GM21367 (cell line): ENCODE measurements at regions not wholly inside any gene's neighbourhood (a gene's known extent, or its start where the extent isn't known, plus 50 kb on each side); places are given as distances from the start of the nearest gene placed in this dataset.
"Not testable (repeated sequence)": the region's sequence is repeated elsewhere in the genome, so short reads cannot be mapped to it uniquely, and the experiment has no call there.

Source experiments
- ATAC-seq: cut with Tn5 transposase; IDR thresholded peaks from one replicate; pipeline ENCODE4 v1.9.1; 2021; ENCODE audit not compliant: unreplicated experiment

GRCh38 chr5:71903808-71904207 is 184.7 kb downstream of the CARTPT start:
- ATAC-seq, result no peak

GRCh38 chr5:71904852-71905251 is 185.8 kb downstream of the CARTPT start:
- no peak for ATAC-seq

- ATAC-seq, result no peak
Measured at GRCh38 chr5:71905834-71906711, 187.0 kb downstream of the CARTPT start.

DNA sequence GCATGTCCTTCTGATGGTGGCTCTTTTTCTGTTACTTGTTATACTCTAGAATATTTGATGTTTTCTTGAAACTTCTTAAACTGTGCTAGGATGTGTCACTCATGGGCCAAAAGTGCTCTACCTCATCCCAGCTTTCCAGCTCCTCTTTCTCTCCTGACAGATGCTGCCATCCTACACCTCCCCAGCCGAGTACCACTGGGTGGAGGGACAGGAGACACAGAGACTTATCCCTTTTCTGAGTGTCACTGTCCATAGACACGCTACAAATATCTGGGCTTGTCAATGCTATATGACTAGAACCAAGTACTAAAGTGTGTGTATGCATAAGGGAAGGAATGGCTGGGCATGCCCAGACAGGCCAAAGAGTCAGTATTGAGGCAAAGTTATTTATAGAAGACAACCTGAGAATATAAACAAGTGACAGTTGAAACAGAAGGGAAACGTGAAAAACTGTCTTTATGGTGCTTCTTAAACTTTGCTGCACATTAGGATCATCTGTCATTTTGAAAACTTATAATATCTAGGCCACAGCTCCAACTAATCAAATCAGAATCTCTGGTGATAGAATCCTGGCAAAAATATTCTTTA is 188.0 kb downstream of the CARTPT start:
- peak; percentile 57 for ATAC-seq

DNA sequence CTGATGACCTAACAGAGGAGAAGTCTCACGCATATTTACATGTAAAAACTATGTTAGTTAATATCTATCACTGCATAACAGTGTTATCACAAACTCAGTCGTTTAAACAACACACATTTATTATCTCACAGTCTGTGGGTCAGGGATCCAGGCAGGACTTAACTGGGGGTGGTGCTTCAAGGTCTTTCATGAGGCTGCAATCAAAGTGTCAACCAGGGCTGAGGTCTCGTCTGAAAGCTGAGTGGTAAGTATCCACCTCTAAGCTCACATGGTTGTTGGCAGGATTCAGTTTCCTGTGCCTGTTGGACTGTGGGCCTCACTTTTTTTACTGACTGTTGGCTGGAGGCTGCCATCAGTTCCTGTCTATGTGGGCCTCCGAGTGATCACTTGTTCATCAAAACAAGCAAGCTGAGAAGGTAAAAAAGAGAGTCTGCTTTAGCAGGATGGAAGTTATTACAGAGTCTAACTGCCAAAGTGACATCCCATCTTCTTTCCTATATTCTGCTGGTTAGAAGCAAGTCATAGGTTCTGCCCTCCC is 188.6 kb downstream of the CARTPT start:
- peak; percentile 14 for ATAC-seq

GRCh38 chr5:71910741-71911140 is 191.7 kb downstream of the CARTPT start:
- no peak for ATAC-seq

DNA sequence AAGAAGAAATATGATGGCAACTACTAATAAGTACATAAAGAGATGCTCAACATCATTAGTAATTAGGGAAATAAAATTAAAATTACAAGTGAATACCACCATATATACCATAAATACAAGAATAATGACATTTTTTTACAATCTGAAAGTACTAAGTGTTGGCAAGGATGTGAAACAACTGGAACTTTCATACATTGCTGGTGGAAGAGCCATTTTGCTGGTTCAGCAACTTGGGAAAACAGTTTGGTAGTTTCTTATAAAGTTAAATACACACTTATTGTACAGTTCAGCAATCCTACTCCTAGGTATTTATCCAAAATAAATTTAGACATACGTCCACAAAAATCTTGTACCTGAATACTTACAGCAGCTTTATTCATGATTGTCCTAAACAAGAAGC is 192.9 kb downstream of the CARTPT start:
- no peak for ATAC-seq

GRCh38 chr5:71914281-71914680 is 193.0 kb upstream of the MAP1B start:
- ATAC-seq, result no peak

DNA sequence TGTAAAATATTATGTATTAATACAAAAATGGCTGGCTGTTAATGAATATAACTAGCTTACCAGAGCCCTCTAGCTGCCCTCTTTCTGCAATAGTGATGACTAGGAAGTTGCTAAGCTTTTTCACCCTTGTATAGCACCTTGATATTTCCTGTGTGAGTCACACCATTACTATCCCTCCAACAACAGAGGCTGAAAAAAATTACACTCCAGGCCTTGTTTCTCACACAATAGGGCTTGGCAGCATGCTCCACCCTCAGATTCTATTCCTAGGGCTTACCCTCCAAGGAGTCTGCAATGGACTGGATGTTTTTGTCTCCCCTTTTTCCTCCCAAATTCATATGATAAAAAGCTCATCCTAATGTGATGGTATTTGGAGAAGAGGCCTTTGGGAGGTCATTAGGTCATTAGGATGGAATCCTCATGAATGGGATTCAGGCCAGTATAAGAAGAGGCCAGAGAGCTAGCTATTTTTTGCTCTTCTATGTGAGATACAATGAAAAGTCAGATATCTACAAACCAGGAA is 184.6 kb upstream of the MAP1B start:
- no peak for ATAC-seq

DNA sequence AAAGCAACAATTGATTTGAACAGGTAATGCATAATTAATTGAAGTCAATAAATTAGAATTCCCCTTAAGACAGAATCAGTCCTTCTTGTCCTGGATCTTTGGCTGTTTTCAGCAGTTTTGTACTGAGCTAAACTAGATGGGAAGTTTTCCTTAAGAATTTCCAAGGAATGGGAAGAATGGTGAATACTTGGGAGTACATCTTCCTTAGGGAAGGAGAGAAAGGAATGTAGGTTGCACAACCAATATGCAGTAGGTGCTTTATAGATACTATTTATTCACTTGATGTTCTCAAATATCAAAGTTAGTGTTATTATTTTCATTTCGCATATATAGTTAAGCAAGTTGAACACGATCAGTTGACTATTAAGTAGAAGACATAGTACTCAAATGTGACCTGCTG is 183.5 kb upstream of the MAP1B start:
- ATAC-seq, result no peak

DNA sequence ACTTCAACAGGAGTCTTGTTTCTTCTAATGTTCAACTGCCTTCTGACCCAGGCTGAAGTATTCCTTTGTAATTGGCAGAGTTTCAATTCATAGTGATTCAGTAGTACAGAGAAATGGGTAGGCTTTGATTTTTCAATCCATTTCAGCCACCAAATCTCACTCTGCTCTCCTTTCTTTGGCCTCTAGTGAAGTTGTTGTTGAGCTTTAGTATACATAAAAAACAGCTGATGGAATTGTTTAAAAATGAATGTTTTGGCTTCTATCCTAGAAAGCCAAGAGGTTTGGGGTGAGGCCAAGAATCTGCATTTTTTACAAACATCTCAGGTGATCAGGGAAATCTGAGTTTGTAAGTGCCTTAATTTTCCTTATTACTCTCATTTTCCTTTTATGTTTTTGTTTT is 182.9 kb upstream of the MAP1B start:
- no peak for ATAC-seq

DNA sequence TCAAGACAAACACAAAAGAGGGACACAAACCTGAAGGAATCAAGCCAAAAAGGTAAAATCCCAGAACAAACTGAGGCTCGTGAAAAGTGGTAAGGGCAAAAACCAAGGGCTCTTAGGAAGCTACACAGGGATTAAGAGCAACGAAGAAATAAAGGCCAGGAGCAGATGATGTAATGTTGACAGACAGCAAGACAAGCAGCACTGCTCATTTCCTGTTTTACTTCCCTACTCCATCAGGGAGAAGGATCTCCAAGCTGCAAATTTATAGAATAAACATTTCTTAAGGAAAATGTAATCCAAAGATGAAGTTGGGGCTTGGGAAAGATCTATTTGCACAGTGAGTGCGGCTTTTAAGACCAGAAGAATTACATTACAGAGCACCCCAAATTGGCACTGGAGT is 182.3 kb upstream of the MAP1B start:
- no peak for ATAC-seq

DNA sequence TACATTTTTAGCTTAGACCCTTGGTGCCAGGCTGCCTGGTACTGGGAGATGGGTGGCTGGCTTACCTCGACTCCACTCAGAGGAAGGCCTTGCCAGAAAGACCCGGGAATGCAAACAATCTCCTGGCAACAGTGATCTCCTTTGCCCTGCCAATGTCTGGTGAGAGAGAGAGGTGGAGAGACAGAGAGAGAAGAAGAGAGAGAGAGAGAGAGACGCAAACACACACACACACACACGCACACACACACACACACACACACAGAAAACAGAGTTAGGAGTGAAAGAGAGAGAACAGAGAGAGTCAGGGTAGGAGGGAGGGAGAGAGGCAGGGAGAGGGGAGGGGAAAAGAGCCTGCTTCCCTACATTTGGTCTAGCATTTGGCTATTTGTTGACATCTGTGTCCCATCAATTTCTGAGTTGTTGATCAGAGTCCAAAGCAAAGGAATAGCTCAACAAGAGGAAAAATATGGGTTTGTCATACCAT is 181.6 kb upstream of the MAP1B start:
- ATAC-seq, result no peak

DNA sequence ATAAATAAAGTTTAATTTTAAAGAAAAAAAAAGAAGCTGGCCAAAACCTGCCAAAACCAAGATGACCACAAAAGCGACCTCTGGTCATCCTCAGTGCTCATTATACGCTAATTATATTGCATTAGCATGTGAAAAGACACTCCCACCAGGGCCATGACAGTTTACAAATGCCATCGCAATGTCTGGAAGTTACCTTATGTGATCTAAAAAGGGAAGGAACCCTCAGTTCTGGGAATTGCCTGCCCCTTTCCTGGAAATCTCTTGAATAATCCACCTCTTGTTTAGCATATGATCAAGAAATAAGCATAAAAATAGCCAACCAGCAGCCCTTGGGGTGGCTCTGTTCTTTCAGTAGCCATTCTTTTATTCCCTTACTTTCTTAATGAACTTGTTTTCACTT is 178.3 kb upstream of the MAP1B start:
- ATAC-seq, result no peak

DNA sequence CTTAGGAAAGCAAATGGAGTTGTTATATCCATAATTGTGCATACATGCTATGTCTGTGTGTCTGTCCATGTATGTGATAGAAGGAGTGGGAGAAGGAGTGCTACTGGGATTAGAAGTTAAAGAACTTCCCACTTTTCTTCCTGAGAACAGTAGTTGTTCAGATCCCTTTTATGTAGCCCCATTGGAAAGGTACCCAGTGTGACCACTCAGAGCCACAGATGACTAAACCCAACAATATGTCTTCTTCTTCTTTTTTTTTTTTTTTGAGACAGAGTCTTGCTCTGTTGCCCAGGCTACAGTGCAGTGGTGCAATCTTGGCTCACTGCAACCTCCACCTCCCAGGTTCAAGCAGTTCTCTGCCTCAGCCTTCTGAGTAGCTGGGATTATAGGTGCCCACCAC is 176.7 kb upstream of the MAP1B start:
- not testable (repeated sequence) for ATAC-seq

- ATAC-seq, result no peak
Measured at GRCh38 chr5:71932131-71932654, 175.1 kb upstream of the MAP1B start.

- ATAC-seq, result no peak
Measured at GRCh38 chr5:71932655-71933338, 174.5 kb upstream of the MAP1B start.

DNA sequence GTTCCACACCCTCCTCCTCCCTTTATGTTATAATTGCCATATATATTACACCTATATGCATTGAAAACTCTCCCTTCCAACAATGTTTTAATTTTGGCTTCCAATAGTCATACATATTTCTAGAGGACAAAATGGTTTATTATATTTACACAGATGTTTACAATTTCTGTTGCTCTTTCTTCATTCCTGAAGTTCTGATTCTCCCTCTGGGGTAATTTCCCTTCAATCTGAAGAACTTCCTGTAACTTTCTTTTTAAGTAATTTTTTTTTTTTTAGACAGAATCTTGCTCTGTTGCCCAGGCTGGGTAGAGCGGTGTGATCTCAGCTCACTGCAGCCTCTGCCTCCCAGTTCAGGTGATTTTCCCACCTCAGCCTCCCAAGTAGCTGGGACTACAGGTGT is 173.0 kb upstream of the MAP1B start:
- ATAC-seq, result no peak

- no peak for ATAC-seq
Measured at GRCh38 chr5:71937921-71938698, 169.2 kb upstream of the MAP1B start.

GRCh38 chr5:71938895-71939294 is 168.4 kb upstream of the MAP1B start:
- no peak for ATAC-seq
